ENCODE measurements at regions not wholly inside any gene's neighbourhood (a gene's known extent, or its start where the extent isn't known, plus 50 kb on each side); places are given as distances from the start of the nearest gene placed in this dataset.
"Not testable (repeated sequence)": the region's sequence is repeated elsewhere in the genome, so short reads cannot be mapped to it uniquely, and the experiment has no call there.

GRCh38 chr9:73219985-73220626 lies 68.4 kb downstream of the ANXA1 start:
- peak; percentile 21 for DNase-seq

DNA sequence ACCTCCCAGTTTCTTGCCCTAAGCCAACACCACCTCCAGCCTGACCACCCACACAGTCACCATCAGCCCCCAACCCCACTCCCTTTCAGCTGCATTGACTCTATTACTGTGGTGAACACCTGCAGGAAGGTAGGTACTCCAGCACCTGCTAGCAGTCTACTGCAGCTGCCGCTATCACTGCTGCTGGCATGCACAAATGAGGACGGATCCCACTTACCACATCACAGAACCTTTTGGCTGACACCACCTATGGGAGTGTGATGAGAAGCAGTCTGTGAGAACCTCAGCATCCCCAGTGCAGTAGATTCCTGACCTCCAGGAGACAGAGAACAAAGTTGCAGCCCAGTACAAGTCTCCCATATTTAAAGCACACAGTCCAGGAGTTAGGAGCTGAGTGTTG lies 71.9 kb downstream of the ANXA1 start:
- DNase-seq, result no peak

DNA sequence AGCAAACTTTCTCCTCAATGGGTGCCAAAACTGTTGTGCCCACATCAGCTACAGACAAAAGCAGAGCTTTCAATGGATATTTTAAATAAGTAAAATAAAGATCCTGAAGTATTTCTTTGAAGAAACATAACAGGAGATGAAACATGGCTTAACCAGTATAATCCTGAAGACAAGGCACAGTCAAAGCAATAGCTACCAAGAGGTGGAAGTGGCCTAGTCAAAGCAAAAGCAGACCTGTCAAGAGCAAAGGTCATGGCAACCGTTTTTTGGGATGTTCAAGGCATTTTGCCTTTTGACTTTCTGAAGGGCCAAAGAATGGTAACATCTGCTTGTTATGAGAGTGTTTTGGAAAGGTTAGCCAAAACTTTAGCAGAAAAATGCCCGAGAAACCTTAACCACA lies 77.9 kb downstream of the ANXA1 start:
- DNase-seq, result no peak

GRCh38 chr9:73230251-73230650 lies 78.6 kb downstream of the ANXA1 start:
- DNase-seq, result no peak

- DNase-seq, result no peak
These were observed 79.5 kb downstream of the ANXA1 start for GRCh38 chr9:73231203-73231602.

GRCh38 chr9:73233359-73234007 lies 81.8 kb downstream of the ANXA1 start:
- no peak for DNase-seq

DNA sequence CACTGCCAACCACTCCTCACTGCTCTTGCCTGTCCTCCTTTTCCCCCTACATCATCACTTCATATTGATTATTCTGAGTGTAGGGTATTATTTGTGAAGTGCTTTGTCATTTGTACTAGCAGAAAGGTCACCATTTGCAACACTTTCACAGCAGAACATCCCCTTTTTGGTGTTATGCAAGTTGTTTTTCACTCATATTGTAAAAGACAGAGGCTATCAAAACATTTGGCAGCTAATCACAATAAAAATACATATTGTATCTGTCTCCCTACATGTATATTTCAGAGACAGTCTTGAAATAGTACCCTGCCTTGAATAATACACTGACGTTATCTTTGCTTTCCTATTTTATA lies 82.3 kb downstream of the ANXA1 start:
- no peak for DNase-seq

DNA sequence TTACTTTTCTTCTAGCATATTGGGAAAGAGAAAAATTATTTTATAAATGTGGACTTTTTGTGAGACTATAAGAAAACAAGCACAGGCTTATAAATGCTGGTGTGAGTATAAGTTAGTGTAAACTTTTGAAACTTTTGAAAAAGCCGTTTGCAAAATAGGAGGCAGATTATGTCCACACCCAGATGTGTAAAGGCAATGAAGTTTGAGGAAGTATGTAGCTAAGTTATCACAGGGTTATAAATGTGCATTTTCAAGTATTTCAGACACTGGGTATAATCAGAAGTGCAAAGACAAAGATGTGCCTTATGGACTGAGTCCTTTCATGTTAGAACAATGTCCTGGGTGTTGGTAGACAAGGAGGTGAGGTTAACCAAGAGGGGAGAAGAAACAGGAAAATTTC lies 85.5 kb downstream of the ANXA1 start:
- no peak for DNase-seq

DNA sequence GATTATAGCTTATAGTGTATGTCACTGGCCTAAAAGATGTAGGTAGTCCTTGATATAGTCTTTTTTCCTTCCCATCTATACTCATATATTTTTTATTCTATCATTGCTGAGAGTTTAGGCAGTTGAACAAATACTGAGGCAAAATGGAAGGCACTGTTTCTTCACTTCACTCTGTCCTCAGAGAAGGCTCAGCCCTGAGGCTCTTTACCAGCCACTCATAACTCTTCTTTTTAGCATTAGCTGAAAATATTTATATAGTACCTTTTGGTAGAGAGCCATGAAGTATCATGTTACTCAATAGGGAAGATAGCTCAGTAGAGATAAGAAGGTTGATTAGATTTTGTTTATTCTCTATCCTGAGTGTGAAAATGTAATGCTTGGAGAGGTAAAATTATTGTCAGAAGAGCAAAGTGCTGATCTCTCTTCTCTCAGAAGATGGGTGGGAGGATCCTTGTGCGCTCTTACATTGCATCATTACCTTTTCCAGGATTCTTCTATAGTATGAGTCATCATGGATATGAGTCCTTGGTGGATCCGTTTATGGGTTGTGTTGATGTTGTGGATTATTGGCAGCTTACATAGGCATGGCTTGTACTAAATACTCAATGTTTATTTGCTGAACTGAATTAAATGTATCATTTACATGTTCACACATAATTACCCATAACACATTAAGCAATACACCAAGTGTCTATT lies 88.1 kb downstream of the ANXA1 start:
- DNase-seq, result peak; percentile 10

DNA sequence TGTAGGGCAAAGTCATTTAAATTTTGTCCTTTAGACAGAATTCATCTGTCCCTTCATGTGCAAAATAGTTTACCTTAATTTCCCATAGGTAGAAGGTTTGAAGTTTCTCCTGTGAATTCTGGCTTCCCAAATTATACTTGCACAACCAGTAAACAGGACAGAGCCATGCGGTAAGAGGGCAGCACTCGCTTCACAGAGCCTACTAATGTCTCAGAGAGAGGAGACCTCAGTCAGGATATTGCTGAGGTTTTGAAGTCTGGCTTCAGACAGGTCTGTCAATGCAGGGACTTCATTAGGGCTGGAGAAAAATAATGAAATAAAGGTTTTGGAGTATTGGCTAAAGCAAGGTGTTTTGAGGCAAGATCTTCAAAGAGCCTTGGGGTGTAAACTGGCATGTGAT lies 91.4 kb downstream of the ANXA1 start:
- no peak for DNase-seq

GRCh38 chr9:73259086-73259696 lies 107.5 kb downstream of the ANXA1 start:
- DNase-seq, result no peak

- DNase-seq, result no peak
These were observed 108.8 kb downstream of the ANXA1 start for GRCh38 chr9:73260506-73260905.

- peak; percentile 3 for DNase-seq
These were observed 113.0 kb downstream of the ANXA1 start for GRCh38 chr9:73264631-73265030.

DNA sequence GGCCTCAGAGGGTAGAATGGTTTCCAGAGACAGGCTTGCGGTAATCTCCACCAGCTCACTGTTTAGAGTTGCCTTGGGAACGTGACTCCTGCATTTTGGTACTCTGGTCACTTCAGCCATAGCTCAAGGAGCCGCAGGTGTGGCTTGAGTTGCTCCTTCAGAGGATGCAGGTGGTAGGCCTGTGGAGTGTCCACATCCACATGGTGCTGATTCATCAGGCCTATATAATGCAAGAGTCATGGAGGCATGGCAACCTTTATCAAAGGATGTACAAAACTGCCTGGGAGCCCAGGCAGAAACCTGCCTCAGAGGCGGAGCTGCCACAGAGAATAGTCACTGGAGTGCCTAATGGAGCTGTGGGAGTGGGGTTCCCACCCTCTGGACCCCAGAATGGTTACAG lies 114.2 kb downstream of the ANXA1 start:
- no peak for DNase-seq

DNA sequence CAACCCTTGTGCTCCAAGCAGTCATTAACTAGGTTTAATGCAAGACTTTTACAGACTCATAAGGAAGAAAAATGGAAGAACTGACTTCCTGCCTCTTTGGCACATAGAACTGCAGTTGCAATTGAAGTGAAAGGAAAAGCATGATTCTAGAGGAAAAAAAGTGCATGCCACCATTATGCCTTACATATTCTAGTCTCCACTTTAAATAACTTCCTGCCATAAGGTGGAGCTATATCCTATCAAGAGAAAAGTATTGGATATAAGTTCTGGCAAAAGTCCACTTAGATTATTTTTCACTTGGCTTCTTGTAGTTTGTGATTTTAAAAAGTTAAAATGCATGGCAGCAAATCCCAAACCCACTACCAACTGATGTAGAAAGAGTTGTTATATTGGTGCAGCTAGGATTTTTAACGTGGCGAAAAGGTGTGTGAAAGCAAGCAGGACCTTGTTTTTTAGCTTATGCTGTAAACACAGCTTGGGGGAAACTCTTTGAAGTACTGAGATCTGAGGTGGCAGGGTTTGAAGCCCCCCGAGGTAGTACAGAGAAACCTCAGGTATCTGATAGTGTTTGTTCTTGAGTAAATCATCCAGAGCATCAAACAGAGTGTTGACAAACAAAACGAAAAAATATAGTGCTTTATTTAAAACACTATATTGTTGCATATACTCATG lies 117.9 kb downstream of the ANXA1 start:
- peak; percentile 35 for DNase-seq

DNA sequence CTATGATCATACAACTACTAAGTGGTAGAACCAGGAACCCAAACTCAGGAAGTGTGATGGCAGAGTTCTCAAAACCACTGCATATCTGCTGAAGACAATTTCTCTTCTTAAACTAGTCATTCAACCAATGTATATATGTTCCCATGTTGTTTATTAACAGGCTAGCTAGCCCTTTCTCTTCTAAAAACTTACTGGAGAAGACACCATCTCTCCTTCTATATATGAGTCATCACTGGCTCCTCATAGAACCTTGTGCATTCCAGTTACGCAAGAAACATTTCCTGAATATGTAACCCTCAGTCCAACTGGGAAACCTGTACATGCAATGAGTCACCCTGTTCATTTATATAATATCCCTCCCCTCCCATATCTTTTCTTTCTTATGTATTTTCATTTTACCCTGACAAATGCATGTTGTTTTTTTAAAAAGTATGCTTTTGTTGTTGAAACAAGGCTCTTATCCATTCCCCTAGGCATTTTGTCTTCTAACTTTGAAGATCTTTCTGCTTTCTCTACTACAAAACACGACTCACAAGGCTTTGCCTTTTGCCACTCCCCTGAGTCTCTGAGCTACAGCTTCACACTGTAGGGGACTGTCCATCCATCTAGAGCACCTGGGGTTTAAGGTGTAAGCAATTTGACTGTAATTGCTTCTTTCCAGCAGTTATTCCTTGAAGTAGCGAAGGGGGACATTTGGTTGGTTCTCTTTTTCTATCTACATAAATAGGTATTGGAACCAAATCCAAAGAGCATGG lies 119.5 kb downstream of the ANXA1 start:
- DNase-seq, result peak; percentile 44

GRCh38 chr9:73280113-73280512 lies 128.4 kb downstream of the ANXA1 start:
- DNase-seq, result no peak

GRCh38 chr9:73284377-73284776 lies 132.7 kb downstream of the ANXA1 start:
- no peak for DNase-seq

- DNase-seq, result no peak
These were observed 142.7 kb downstream of the ANXA1 start for GRCh38 chr9:73294336-73294735.

GRCh38 chr9:73325983-73326382 lies 174.3 kb downstream of the ANXA1 start:
- no peak for DNase-seq

DNA sequence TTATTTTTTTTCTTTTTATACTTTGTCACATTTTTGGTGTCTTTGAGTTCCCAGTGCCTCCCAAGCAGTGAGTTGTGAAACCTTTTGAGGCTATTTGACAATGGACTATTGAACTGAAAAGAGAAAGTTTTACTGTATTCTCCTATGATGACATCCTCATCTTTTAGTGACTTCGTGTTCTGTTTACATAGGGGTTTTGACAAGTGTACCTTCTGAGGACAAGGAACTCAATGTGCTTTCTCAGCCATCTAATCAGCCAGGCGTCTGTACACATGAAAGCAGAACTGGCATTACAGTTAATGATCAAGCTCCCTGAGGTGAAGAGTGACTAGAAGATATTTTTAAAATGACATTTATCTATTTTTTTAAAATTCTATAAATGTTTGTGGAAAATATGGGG lies 175.5 kb downstream of the ANXA1 start:
- DNase-seq, result no peak

GRCh38 chr9:73337182-73337581 lies 185.5 kb downstream of the ANXA1 start:
- DNase-seq, result not testable (repeated sequence)

DNA sequence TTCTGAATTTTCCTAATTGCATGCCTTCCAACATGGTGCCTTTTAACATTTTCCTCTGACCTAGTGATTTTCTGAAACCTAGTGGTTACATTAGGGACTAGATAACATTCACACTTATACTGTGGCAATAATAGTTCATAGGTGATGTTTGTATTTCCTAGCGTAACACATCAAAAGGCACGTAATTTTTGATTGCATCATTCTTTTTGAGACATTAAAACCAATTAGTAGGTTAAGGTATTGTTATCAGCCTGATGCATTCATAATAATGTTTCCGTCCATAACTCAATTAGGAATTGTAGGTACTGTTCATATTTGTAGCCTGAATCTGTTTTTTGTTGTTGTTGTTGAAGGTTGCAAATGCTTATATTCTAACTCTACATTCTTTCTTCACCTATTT lies 192.4 kb downstream of the ANXA1 start:
- DNase-seq, result no peak
